ENCODE measurements at regions not wholly inside any gene's neighbourhood (a gene's known extent, or its start where the extent isn't known, plus 50 kb on each side); places are given as distances from the start of the nearest gene placed in this dataset.

DNA sequence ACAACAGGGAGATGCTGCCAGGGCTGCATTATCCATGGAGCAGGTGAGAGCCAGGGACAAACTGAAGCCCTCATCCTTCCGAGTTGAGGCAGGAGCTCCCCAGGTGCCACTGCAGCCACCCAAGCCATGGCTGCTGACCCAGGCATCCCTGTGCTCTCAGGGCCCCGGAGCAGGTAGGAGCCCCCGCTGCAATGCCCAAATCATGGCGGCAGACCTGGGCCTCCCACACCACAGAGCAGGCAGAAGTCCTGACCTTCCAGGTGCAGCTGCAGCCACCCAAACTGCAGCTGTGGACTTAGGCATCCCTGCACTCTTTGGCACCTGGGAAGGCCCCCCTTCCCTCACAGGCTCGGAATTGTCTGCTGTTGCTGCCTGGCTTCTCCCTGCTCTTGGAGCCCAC, 443.6 kb downstream of the ARAP2 start:
- TF ChIP-seq YY1 (IDR thresholded peaks at IDR 0.05; ENCODE audit: low read depth) (no peak), RAD21 (IDR thresholded peaks at IDR 0.05; ENCODE audit: low read depth) (no peak), CREB1 (IDR thresholded peaks at IDR 0.05; ENCODE audit: low read depth) (no peak), TAF1 (IDR thresholded peaks at IDR 0.05; ENCODE audit: low read depth) (no peak), USF1 (IDR thresholded peaks at IDR 0.05) (no peak), NFIC (IDR thresholded peaks at IDR 0.05) (no peak)
- TF ChIP-seq, protein P1, sequence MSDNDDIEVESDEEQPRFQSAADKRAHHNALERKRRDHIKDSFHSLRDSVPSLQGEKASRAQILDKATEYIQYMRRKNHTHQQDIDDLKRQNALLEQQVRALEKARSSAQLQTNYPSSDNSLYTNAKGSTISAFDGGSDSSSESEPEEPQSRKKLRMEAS (IDR thresholded peaks at IDR 0.05) = no peak
